ENCODE measurements at regions not wholly inside any gene's neighbourhood (a gene's known extent, or its start where the extent isn't known, plus 50 kb on each side); places are given as distances from the start of the nearest gene placed in this dataset.
A peak's percentile ranks its signal among the peaks of the same experiment; 100 is the strongest.

DNA sequence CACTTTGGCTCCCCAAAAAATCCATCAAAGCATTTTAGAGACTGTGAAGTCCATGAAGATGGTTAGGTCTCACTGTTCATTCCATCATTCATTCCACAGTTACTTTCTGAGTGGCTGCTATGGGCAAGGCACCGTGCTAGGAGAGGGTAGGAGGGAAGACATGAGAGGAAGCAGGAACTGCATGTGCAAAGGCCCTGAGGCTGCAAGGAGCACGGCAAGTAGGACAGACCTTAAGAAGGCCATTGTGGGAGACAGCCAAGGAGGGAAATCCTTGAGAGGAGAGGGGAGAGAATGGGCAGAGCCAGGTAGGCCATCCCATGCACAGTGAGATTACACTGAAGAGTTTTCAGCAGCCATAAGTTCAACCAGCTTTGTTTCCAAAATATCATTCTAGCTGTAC is 196.2 kb upstream of the DYNLRB2 start:
- Histone ChIP-seq H3K4me3 (ENCODE audit: low read depth in 1 of 3, low read length in 3 of 3) (no peak overlapping the region), H3K9me3 (ENCODE audit: control insufficient read depth in 2 of 2, insufficient read depth in 1 of 2, low read depth in 1 of 2, low read length in 1 of 2) (peaks cover 0 to 7% of the 10 kb centered on the region in 2 donors), H3K27me3 (ENCODE audit: control insufficient read depth in 3 of 3, insufficient read depth in 3 of 3, low read length in 3 of 3) (no peaks in the 10 kb centered on the region), H3K36me3 (ENCODE audit: control insufficient read depth in 3 of 3, insufficient read depth in 2 of 3, low read depth in 1 of 3, low read length in 3 of 3) (no peaks in the 10 kb centered on the region), H3K4me1 (ENCODE audit: control insufficient read depth in 3 of 3, insufficient read depth in 2 of 3, low read depth in 1 of 3, low read length in 2 of 3) (no peaks in the 10 kb centered on the region), H3K27ac (ENCODE audit: low read depth in 1 of 3, low read length in 2 of 3) (no peak overlapping the region)
- DNase-seq (no peak), FAIRE-seq (no peak)
- WGBS, 3 donors = 88 to 96% (median 92%) methylated on average over 2 of the region's 2 CpGs

DNA sequence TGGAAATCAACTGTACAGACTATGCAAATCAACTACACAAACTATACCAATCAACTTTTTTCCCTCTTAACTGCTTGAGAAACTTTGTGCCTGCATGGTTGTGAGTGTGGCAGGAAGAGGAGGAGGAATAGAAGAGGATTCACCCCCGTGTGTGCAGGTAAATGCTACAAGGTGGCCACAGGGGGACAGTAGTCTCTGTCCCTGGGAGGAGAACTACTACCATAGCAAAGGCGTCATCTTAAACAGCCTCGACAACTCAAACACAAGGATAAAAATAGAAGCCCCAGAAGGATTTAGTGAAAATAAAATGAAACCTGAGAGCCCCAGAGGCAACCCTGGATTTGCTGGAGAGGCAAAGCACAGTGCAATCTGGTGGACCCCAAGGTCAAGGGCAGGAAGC is 199.5 kb upstream of the DYNLRB2 start:
- peaks cover 0 to 3% of the 10 kb centered on the region in 2 donors for H3K9me3 ChIP-seq (ENCODE audit: control insufficient read depth in 2 of 2, insufficient read depth in 1 of 2, low read depth in 1 of 2, low read length in 1 of 2)
- no peak overlapping the region for H3K27ac ChIP-seq (ENCODE audit: low read depth in 1 of 3, low read length in 2 of 3)
- WGBS, 3 donors = 61 to 74% (median 66%) methylated on average over 3 of the region's 3 CpGs
- FAIRE-seq (no peak), DNase-seq (peak in 1 of 2 donors; percentile 19)
- no peaks in the 10 kb centered on the region for H3K4me1 ChIP-seq (ENCODE audit: control insufficient read depth in 3 of 3, insufficient read depth in 2 of 3, low read depth in 1 of 3, low read length in 2 of 3)
- no peaks in the 10 kb centered on the region for H3K27me3 ChIP-seq (ENCODE audit: control insufficient read depth in 3 of 3, insufficient read depth in 3 of 3, low read length in 3 of 3)
- H3K36me3 ChIP-seq (ENCODE audit: control insufficient read depth in 3 of 3, insufficient read depth in 2 of 3, low read depth in 1 of 3, low read length in 3 of 3) = no peaks in the 10 kb centered on the region
- H3K4me3 ChIP-seq (ENCODE audit: low read depth in 1 of 3, low read length in 3 of 3) = no peak overlapping the region

DNA sequence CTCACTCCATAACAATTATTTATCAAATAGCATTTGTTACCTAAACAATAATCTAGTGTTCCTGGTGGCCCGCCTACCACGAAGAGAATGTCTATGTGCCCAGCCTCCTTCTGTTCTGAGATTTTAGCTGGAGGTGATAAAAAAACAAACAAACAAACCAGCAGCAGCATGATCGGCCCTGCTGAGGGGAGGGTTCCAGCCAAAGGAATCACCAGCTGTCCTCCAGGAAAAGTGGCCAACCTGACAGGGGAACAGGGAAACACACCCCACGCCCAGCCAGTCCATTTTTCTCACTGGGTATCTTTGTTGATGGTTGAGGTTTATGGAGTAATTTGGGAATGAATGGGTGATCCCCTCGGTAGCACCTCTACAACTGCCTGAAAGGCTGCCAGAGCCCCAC is 203.0 kb upstream of the DYNLRB2 start:
- DNase-seq = no peak
- H3K4me3 ChIP-seq (ENCODE audit: low read depth in 1 of 3, low read length in 3 of 3) = no peak overlapping the region
- H3K9me3 ChIP-seq (ENCODE audit: control insufficient read depth in 2 of 2, insufficient read depth in 1 of 2, low read depth in 1 of 2, low read length in 1 of 2) = peaks cover 0 to 3% of the 10 kb centered on the region in 2 donors
- 65 to 75% (median 71%) methylated on average over 5 of the region's 5 CpGs for WGBS, 3 donors
- FAIRE-seq = no peak
- no peaks in the 10 kb centered on the region for H3K4me1 ChIP-seq (ENCODE audit: control insufficient read depth in 3 of 3, insufficient read depth in 2 of 3, low read depth in 1 of 3, low read length in 2 of 3)
- H3K36me3 ChIP-seq (ENCODE audit: control insufficient read depth in 3 of 3, insufficient read depth in 2 of 3, low read depth in 1 of 3, low read length in 3 of 3) = no peaks in the 10 kb centered on the region
- H3K27me3 ChIP-seq (ENCODE audit: control insufficient read depth in 3 of 3, insufficient read depth in 3 of 3, low read length in 3 of 3) = no peaks in the 10 kb centered on the region
- no peak overlapping the region for H3K27ac ChIP-seq (ENCODE audit: low read depth in 1 of 3, low read length in 2 of 3)

DNA sequence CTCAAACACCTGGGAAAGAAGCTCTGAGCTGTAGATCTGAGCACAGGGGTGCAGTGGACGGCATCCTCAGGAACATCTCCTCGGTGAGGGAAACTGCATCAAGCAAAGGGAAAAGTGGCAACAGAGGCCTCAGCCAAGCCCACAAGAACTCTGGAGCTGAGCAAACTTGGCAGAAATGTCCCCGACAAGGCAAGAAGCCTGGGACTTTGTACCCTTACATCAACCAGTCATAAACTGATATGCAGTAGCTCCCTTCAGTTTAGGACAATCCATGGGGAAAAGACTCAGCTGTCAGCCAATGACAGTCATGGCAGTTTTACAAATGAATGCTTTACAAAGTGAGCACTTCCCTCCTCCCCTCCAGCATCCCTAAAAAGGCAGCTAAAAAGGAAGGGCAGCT is 210.0 kb upstream of the DYNLRB2 start:
- Histone ChIP-seq H3K4me1 (ENCODE audit: control insufficient read depth in 3 of 3, insufficient read depth in 2 of 3, low read depth in 1 of 3, low read length in 2 of 3) (peaks cover 0 to 14% (median 0%) of the 10 kb centered on the region in 3 donors), H3K27me3 (ENCODE audit: control insufficient read depth in 3 of 3, insufficient read depth in 3 of 3, low read length in 3 of 3) (no peaks in the 10 kb centered on the region), H3K9me3 (ENCODE audit: control insufficient read depth in 2 of 2, insufficient read depth in 1 of 2, low read depth in 1 of 2, low read length in 1 of 2) (no peaks in the 10 kb centered on the region), H3K4me3 (ENCODE audit: low read depth in 1 of 3, low read length in 3 of 3) (no peak overlapping the region), H3K36me3 (ENCODE audit: control insufficient read depth in 3 of 3, insufficient read depth in 2 of 3, low read depth in 1 of 3, low read length in 3 of 3) (no peaks in the 10 kb centered on the region), H3K27ac (ENCODE audit: low read depth in 1 of 3, low read length in 2 of 3) (no peak overlapping the region)
- DNase-seq = peak; percentile 82 to 85
- 11 to 51% (median 37%) methylated on average over 3 of the region's 3 CpGs for WGBS, 3 donors
- no peak for FAIRE-seq

DNA sequence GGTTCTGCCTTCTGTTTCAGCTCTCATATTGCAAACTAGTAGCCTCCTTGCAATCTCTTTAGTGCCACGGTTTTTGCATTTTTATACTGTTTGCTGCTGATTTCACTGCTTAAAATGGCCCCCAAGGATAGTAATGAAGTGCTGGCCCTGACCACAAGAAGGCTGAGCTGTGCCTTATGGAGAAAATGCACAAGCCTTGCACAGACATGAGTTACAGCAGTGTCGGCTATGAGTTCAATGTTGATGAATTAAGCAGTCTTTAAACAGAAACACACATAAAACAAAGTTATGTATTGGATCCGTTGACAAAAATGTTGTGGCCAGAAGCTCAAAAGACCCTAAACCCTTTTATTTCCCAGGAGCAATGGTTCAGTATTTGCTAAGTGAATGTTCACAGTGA is 210.6 kb upstream of the DYNLRB2 start:
- H3K9me3 ChIP-seq (ENCODE audit: control insufficient read depth in 2 of 2, insufficient read depth in 1 of 2, low read depth in 1 of 2, low read length in 1 of 2) = no peaks in the 10 kb centered on the region
- 73 to 89% (median 81%) methylated on average over 3 of the region's 3 CpGs for WGBS, 3 donors
- no peak overlapping the region for H3K4me3 ChIP-seq (ENCODE audit: low read depth in 1 of 3, low read length in 3 of 3)
- H3K27ac ChIP-seq (ENCODE audit: low read depth in 1 of 3, low read length in 2 of 3) = no peak overlapping the region
- H3K27me3 ChIP-seq (ENCODE audit: control insufficient read depth in 3 of 3, insufficient read depth in 3 of 3, low read length in 3 of 3) = no peaks in the 10 kb centered on the region
- DNase-seq (no peak), FAIRE-seq (no peak)
- no peaks in the 10 kb centered on the region for H3K36me3 ChIP-seq (ENCODE audit: control insufficient read depth in 3 of 3, insufficient read depth in 2 of 3, low read depth in 1 of 3, low read length in 3 of 3)
- peaks cover 0 to 14% (median 0%) of the 10 kb centered on the region in 3 donors for H3K4me1 ChIP-seq (ENCODE audit: control insufficient read depth in 3 of 3, insufficient read depth in 2 of 3, low read depth in 1 of 3, low read length in 2 of 3)

DNA sequence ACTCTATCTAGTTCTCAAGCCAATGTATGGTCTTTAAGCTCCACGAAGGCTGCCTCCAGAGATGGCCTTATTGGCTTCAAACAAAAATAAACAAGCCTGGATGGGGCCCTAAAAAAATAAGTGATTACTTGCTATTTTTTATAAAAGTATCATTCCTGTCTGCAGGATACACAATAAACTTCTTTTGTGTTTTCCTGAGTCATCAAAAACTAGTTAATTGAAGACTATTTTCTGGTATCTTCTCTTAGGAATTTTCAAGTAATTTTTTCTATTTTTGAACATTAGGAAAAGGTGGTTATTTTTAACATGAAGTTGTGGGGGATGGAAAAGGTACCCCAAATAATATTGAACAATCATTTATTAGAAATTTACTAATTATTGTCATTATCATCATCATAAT is 213.1 kb upstream of the DYNLRB2 start:
- H3K27me3 ChIP-seq (ENCODE audit: control insufficient read depth in 3 of 3, insufficient read depth in 3 of 3, low read length in 3 of 3) = no peaks in the 10 kb centered on the region
- DNase-seq (no peak), FAIRE-seq (no peak)
- no peak overlapping the region for H3K27ac ChIP-seq (ENCODE audit: low read depth in 1 of 3, low read length in 2 of 3)
- no peaks in the 10 kb centered on the region for H3K36me3 ChIP-seq (ENCODE audit: control insufficient read depth in 3 of 3, insufficient read depth in 2 of 3, low read depth in 1 of 3, low read length in 3 of 3)
- no peaks in the 10 kb centered on the region for H3K9me3 ChIP-seq (ENCODE audit: control insufficient read depth in 2 of 2, insufficient read depth in 1 of 2, low read depth in 1 of 2, low read length in 1 of 2)
- no peak overlapping the region for H3K4me3 ChIP-seq (ENCODE audit: low read depth in 1 of 3, low read length in 3 of 3)
- 62 to 83% (median 68%) methylated on average over 1 of the region's 1 CpG for WGBS, 3 donors
- H3K4me1 ChIP-seq (ENCODE audit: control insufficient read depth in 3 of 3, insufficient read depth in 2 of 3, low read depth in 1 of 3, low read length in 2 of 3) = peaks cover 0 to 14% (median 0%) of the 10 kb centered on the region in 3 donors

DNA sequence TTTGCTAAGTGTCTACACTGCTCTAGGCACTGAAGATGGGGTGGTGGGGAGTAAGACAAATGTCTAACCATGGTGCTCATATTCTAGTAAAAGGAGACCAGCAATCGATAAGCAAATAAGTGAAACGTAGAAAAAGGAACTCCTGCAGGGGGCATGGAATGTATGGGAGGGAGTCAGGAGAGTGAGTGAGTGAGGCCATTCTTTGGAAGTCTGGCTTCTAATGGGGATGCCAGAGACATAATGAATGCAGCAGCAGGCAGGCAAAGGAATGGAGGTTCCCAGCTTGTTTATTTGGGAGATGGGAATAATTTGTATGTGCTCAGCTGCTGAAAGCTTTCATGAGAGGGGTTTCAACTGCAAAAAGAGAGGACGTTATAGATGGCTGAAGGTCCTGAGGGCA is 216.4 kb upstream of the DYNLRB2 start:
- 69 to 80% (median 75%) methylated on average over 3 of the region's 3 CpGs for WGBS, 3 donors
- DNase-seq (no peak), FAIRE-seq (no peak)
- Histone ChIP-seq H3K27me3 (ENCODE audit: control insufficient read depth in 3 of 3, insufficient read depth in 3 of 3, low read length in 3 of 3) (no peaks in the 10 kb centered on the region), H3K9me3 (ENCODE audit: control insufficient read depth in 2 of 2, insufficient read depth in 1 of 2, low read depth in 1 of 2, low read length in 1 of 2) (no peaks in the 10 kb centered on the region), H3K4me1 (ENCODE audit: control insufficient read depth in 3 of 3, insufficient read depth in 2 of 3, low read depth in 1 of 3, low read length in 2 of 3) (no peaks in the 10 kb centered on the region), H3K36me3 (ENCODE audit: control insufficient read depth in 3 of 3, insufficient read depth in 2 of 3, low read depth in 1 of 3, low read length in 3 of 3) (no peaks in the 10 kb centered on the region), H3K4me3 (ENCODE audit: low read depth in 1 of 3, low read length in 3 of 3) (no peak overlapping the region), H3K27ac (ENCODE audit: low read depth in 1 of 3, low read length in 2 of 3) (no peak overlapping the region)

DNA sequence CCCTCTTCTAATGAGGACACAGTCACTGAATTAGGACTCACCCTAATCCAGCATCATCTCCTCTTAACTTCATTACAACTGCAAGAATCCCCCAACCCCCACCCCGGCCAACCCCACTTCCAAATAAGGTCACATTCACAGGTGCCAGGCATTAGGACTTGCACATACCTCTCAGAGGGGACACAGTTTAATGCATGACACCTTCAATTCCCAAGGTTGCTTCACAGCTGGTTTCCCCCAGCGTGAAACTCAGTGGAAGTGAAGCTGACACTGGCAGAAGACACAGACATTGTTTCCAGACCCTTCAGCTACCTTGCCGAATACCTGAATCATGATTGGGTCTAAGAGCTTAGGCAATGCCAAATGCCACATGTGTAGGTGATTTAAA is 217.0 kb upstream of the DYNLRB2 start:
- Histone ChIP-seq H3K27ac (ENCODE audit: low read depth in 1 of 3, low read length in 2 of 3) (no peak overlapping the region), H3K4me1 (ENCODE audit: control insufficient read depth in 3 of 3, insufficient read depth in 2 of 3, low read depth in 1 of 3, low read length in 2 of 3) (no peaks in the 10 kb centered on the region), H3K36me3 (ENCODE audit: control insufficient read depth in 3 of 3, insufficient read depth in 2 of 3, low read depth in 1 of 3, low read length in 3 of 3) (no peaks in the 10 kb centered on the region), H3K27me3 (ENCODE audit: control insufficient read depth in 3 of 3, insufficient read depth in 3 of 3, low read length in 3 of 3) (no peaks in the 10 kb centered on the region), H3K9me3 (ENCODE audit: control insufficient read depth in 2 of 2, insufficient read depth in 1 of 2, low read depth in 1 of 2, low read length in 1 of 2) (no peaks in the 10 kb centered on the region), H3K4me3 (ENCODE audit: low read depth in 1 of 3, low read length in 3 of 3) (no peak overlapping the region)
- no peak for FAIRE-seq
- no peak for DNase-seq
- 84 to 89% (median 88%) methylated on average over 3 of the region's 3 CpGs for WGBS, 3 donors

DNA sequence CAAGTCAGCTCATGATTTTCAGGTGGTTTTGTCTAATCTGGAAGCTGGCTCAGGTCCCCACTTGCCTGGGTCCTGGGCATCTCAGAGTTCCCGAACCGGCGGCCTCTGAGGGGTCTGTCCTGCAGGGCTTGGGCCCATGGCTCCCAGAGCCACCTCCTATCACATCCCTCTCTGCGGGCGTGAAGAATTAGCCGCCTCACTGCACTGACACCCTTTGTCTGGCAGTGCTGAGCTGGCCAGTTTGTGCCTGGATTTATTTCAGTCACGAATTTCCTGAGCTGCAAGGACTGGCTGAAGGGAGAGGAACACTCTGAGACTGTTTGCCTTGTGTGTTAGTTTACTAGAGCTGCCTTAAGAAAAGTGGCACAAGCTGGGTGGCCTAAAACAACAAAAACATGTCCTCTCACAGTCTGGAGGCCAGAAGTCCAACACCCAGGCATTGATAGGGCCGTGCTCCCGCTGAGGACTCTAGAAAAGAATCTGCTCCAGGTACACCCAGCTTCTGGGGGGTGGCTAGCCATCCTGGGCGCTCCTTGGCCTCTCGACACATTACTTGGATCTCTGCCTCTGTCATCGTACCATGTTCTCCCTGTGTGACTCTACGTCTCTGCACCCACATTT is 217.5 kb upstream of the DYNLRB2 start:
- WGBS, 3 donors = 85 to 90% (median 89%) methylated on average over 13 of the region's 13 CpGs
- FAIRE-seq (no peak), DNase-seq (no peak)
- no peaks in the 10 kb centered on the region for H3K27me3 ChIP-seq (ENCODE audit: control insufficient read depth in 3 of 3, insufficient read depth in 3 of 3, low read length in 3 of 3)
- no peaks in the 10 kb centered on the region for H3K9me3 ChIP-seq (ENCODE audit: control insufficient read depth in 2 of 2, insufficient read depth in 1 of 2, low read depth in 1 of 2, low read length in 1 of 2)
- no peaks in the 10 kb centered on the region for H3K36me3 ChIP-seq (ENCODE audit: control insufficient read depth in 3 of 3, insufficient read depth in 2 of 3, low read depth in 1 of 3, low read length in 3 of 3)
- no peaks in the 10 kb centered on the region for H3K4me1 ChIP-seq (ENCODE audit: control insufficient read depth in 3 of 3, insufficient read depth in 2 of 3, low read depth in 1 of 3, low read length in 2 of 3)
- H3K4me3 ChIP-seq (ENCODE audit: low read depth in 1 of 3, low read length in 3 of 3) = no peak overlapping the region
- H3K27ac ChIP-seq (ENCODE audit: low read depth in 1 of 3, low read length in 2 of 3) = no peak overlapping the region

Measured in small intestine (tissue), 7 donors.